ENCODE measurements at regions not wholly inside any gene's neighbourhood (a gene's known extent, or its start where the extent isn't known, plus 50 kb on each side); places are given as distances from the start of the nearest gene placed in this dataset.
A peak's percentile ranks its signal among the peaks of the same experiment; 100 is the strongest.

DNA sequence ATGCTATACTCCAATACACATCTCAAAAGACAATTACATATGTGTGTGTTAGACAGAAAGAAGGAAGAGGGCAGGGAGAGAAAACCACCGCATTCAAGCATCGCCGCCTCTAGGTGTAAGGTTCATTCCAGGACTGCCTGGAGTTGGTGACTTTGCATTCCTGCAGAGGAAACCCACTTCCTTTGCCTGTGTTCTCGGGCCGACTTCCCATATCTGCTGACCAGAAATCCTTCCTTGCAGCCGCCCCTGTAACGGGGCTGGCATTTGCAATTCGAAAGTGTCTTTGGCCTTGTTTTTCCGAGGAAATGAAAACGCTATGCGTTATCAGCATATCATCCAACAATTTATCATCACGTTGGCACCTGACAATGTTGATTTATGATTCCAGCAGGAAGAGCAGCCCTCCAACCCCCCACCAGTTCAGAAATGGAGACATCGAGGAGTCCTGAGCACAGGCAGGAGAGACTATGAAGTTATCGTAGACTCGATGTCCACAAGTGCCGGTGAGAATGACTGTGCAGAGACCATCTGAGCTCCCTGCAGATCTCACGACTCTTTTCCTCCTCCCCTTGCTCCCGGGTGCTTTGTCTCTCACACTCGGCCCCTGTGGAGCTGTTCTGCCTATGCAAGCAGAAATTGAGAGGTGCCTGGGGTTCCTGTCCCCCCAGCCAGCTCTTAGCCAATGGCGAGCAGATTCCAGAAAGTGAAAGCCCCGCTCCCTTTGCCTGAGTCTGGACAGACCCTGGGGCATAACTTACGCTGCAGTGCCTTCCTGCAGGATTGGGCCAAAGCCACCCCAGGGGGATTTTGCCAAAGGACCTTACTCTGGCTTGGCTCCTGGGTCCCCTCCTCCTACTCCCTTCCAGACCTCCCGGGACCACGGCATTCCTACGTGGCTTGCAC, 68.9 kb upstream of the FOXK1 start (continued):
- TF ChIP-seq, protein P1, sequence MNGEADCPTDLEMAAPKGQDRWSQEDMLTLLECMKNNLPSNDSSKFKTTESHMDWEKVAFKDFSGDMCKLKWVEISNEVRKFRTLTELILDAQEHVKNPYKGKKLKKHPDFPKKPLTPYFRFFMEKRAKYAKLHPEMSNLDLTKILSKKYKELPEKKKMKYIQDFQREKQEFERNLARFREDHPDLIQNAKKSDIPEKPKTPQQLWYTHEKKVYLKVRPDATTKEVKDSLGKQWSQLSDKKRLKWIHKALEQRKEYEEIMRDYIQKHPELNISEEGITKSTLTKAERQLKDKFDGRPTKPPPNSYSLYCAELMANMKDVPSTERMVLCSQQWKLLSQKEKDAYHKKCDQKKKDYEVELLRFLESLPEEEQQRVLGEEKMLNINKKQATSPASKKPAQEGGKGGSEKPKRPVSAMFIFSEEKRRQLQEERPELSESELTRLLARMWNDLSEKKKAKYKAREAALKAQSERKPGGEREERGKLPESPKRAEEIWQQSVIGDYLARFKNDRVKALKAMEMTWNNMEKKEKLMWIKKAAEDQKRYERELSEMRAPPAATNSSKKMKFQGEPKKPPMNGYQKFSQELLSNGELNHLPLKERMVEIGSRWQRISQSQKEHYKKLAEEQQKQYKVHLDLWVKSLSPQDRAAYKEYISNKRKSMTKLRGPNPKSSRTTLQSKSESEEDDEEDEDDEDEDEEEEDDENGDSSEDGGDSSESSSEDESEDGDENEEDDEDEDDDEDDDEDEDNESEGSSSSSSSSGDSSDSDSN (IDR thresholded peaks at IDR 0.05; ENCODE audit: borderline replicate concordance in 1 of 2, low read depth in 2 of 2, low read length in 2 of 2), result 0 out of 4 replicates have a peak, but pooled peaks of 1 of the 2 experiments have one; percentile 8
- peak; percentile 65; the same call in 1 of the 2 replicates for TF ChIP-seq SMARCA4 (IDR thresholded peaks at IDR 0.05)
- peak; percentile 20; the same call in 1 of the 2 replicates for TF ChIP-seq ZFX (CRISPR knock-in tag; IDR thresholded peaks at IDR 0.05)
- TF ChIP-seq NRF1 (conservative IDR thresholded peaks at IDR 0.05 in 1 of 2, IDR thresholded peaks at IDR 0.05 in 1 of 2), result 0 out of 4 replicates have a peak, but pooled peaks of 1 of the 2 experiments have one; percentile 16
- 0 out of 2 replicates have a peak, but pooled peaks have one; percentile 43 for TF ChIP-seq RUNX1 (IDR thresholded peaks at IDR 0.05; ENCODE audit: low read depth)
- TF ChIP-seq, protein P2, sequence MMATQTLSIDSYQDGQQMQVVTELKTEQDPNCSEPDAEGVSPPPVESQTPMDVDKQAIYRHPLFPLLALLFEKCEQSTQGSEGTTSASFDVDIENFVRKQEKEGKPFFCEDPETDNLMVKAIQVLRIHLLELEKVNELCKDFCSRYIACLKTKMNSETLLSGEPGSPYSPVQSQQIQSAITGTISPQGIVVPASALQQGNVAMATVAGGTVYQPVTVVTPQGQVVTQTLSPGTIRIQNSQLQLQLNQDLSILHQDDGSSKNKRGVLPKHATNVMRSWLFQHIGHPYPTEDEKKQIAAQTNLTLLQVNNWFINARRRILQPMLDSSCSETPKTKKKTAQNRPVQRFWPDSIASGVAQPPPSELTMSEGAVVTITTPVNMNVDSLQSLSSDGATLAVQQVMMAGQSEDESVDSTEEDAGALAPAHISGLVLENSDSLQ (IDR thresholded peaks at IDR 0.05), result peak; percentile 94
- TF ChIP-seq PHF8 (IDR thresholded peaks at IDR 0.05; ENCODE audit: borderline replicate concordance, low read length), result peak; percentile 30; the same call in 1 of the 2 replicates
- TF ChIP-seq, protein P3, sequence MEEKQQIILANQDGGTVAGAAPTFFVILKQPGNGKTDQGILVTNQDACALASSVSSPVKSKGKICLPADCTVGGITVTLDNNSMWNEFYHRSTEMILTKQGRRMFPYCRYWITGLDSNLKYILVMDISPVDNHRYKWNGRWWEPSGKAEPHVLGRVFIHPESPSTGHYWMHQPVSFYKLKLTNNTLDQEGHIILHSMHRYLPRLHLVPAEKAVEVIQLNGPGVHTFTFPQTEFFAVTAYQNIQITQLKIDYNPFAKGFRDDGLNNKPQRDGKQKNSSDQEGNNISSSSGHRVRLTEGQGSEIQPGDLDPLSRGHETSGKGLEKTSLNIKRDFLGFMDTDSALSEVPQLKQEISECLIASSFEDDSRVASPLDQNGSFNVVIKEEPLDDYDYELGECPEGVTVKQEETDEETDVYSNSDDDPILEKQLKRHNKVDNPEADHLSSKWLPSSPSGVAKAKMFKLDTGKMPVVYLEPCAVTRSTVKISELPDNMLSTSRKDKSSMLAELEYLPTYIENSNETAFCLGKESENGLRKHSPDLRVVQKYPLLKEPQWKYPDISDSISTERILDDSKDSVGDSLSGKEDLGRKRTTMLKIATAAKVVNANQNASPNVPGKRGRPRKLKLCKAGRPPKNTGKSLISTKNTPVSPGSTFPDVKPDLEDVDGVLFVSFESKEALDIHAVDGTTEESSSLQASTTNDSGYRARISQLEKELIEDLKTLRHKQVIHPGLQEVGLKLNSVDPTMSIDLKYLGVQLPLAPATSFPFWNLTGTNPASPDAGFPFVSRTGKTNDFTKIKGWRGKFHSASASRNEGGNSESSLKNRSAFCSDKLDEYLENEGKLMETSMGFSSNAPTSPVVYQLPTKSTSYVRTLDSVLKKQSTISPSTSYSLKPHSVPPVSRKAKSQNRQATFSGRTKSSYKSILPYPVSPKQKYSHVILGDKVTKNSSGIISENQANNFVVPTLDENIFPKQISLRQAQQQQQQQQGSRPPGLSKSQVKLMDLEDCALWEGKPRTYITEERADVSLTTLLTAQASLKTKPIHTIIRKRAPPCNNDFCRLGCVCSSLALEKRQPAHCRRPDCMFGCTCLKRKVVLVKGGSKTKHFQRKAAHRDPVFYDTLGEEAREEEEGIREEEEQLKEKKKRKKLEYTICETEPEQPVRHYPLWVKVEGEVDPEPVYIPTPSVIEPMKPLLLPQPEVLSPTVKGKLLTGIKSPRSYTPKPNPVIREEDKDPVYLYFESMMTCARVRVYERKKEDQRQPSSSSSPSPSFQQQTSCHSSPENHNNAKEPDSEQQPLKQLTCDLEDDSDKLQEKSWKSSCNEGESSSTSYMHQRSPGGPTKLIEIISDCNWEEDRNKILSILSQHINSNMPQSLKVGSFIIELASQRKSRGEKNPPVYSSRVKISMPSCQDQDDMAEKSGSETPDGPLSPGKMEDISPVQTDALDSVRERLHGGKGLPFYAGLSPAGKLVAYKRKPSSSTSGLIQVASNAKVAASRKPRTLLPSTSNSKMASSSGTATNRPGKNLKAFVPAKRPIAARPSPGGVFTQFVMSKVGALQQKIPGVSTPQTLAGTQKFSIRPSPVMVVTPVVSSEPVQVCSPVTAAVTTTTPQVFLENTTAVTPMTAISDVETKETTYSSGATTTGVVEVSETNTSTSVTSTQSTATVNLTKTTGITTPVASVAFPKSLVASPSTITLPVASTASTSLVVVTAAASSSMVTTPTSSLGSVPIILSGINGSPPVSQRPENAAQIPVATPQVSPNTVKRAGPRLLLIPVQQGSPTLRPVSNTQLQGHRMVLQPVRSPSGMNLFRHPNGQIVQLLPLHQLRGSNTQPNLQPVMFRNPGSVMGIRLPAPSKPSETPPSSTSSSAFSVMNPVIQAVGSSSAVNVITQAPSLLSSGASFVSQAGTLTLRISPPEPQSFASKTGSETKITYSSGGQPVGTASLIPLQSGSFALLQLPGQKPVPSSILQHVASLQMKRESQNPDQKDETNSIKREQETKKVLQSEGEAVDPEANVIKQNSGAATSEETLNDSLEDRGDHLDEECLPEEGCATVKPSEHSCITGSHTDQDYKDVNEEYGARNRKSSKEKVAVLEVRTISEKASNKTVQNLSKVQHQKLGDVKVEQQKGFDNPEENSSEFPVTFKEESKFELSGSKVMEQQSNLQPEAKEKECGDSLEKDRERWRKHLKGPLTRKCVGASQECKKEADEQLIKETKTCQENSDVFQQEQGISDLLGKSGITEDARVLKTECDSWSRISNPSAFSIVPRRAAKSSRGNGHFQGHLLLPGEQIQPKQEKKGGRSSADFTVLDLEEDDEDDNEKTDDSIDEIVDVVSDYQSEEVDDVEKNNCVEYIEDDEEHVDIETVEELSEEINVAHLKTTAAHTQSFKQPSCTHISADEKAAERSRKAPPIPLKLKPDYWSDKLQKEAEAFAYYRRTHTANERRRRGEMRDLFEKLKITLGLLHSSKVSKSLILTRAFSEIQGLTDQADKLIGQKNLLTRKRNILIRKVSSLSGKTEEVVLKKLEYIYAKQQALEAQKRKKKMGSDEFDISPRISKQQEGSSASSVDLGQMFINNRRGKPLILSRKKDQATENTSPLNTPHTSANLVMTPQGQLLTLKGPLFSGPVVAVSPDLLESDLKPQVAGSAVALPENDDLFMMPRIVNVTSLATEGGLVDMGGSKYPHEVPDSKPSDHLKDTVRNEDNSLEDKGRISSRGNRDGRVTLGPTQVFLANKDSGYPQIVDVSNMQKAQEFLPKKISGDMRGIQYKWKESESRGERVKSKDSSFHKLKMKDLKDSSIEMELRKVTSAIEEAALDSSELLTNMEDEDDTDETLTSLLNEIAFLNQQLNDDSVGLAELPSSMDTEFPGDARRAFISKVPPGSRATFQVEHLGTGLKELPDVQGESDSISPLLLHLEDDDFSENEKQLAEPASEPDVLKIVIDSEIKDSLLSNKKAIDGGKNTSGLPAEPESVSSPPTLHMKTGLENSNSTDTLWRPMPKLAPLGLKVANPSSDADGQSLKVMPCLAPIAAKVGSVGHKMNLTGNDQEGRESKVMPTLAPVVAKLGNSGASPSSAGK (IDR thresholded peaks at IDR 0.05), result peak; percentile 47

Data from K562 (cell line).